GM18909 (cell line): ENCODE measurements at regions not wholly inside any gene's neighbourhood (a gene's known extent, or its start where the extent isn't known, plus 50 kb on each side); places are given as distances from the start of the nearest gene placed in this dataset.

Source experiments
- ATAC-seq: cut with Tn5 transposase; IDR thresholded peaks from one replicate; pipeline ENCODE4 v1.9.1; 2021; ENCODE audit warnings: mild to moderate bottlenecking; ENCODE audit not compliant: unreplicated experiment, poor library complexity

DNA sequence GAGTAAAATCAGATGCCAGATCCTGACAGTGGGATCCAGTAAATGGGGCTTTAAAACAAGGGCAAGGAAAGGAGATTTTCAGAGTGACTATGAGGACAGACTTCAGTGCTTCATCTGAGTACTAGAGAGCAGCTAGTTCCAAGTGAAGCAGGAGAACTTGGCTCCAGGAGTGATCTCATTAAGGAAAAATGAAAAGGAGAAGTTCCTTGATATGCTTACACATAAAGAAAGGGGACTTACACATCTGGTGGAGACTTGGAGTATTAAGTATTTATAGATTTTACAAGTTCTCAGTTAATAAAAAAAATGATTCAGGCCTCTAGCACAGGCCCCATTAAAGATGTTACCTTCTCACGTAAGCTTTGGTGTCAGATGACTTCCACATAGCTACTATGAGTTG, 105.8 kb downstream of the ICOS start:
- ATAC-seq, result no peak

DNA sequence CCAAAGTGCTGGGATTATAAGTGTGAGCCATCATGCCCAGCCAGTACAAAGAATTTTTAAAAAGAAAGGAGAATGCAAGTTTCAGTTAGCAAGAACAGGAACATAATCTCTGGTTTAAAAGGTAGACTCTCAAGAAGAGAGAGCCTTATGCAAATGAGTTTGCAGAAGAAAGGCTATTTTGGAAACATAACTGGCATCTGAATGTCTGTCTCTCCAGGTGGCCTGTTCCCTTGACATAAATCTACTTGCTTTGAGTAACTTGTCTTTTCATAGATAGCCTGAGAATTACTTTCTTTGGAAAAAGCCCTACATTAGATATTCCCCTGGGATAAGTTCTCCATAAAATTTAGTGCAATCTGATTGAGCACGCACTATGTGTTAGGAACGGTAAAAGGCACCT, 109.6 kb downstream of the ICOS start:
- peak; percentile 75 for ATAC-seq

DNA sequence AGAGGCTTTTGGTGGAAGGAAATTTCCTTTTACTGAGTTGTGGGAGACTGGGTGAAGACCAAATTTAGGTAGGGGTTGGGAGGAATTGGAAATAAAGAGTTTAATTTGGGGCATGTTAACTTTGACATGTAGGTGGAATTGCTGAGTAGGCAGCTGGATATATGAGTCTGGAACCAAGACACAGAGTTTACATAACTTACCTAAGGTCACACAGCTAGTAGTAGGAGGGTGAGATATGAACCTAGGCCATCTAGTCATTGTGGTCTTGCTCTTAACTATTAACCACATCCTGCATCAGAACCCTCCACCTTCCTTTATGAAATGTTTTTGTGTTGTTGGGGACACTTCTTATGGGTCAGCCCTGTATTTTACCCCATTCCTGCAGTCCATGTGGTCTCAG, 113.1 kb downstream of the ICOS start:
- ATAC-seq, result peak; percentile 91

DNA sequence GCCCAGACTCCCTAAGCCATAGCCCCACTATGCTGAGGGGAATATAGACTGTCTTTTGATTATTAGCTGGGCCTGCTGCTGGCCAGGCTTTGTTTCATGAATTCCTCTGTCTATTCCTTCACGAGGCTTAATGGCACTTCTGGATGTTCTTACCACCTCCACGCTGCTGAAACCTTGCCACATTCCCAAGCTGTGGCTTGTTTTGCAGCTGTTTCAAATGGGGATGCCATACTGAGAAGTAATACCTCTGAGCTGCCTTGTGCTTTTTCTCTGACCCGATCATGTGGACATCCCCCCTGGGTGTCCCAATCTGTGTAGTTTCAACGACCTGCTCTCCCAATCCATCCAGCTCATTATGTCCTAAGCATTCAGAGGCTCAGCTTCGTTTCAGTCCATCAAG, 114.1 kb downstream of the ICOS start:
- no peak for ATAC-seq

DNA sequence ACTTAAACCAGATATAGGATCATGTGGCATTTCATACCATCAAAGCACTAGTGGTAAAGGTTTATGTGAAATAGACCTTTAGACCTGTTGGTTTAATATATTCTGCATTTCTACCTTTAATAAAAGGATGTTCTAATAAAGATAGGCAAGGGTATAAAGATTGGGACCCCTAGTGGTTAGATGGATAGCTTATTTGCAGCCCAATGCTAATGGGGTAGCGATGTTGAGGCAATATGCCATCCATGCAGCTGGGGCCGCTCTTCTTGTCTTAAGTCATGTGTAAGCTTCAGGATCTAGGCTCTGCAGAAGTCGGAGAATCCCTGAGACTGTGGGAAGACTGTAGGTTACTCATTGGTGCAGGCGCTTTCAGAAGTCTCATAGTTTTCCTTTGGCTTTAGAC, 114.9 kb downstream of the ICOS start:
- ATAC-seq, result no peak

DNA sequence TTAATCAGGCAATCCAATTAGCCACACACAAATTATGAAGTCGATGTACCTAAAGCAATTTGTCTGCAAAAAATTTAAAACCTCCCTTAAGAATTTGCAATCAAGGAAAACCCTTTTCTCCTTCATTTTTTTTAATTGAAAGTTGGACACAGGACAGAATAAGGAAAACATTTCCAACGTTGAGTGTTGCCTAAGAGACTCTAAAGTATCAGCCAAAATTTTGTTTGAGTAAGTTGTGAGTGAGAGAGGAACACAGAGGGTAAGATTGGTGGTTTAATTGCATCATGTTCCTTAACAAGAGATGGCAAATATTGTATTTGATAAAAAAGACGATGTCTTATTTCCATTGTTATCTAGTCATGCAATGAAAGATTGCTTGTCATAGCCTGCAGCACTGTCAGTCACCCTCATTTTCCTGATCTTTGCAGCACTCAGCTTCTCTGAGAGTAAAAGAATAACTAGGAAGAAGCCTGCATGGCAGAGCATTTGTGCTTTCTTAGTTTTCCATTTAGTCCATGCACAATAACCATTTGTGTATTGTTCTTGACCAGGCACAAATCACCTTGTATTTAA, 115.5 kb downstream of the ICOS start:
- ATAC-seq, result no peak

DNA sequence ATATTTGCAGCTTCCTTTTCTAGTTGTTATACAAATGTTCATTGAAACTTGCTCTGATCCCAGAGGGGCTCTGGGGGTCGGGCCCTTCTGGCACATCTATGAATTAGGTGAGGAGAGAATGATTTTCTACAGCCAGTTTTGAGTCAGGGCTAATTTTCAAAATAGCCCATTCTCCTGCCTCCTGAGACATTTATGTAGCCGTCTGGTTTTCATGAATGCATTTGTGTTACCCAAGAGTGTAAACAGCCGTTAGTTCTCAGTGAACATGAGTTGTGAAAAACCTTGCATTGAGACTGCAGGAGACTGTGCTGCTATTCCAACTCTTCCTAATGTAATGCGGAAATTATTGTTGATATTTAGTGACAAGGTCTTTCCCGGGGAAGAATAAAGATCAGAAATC, 122.5 kb downstream of the ICOS start:
- ATAC-seq, result no peak

DNA sequence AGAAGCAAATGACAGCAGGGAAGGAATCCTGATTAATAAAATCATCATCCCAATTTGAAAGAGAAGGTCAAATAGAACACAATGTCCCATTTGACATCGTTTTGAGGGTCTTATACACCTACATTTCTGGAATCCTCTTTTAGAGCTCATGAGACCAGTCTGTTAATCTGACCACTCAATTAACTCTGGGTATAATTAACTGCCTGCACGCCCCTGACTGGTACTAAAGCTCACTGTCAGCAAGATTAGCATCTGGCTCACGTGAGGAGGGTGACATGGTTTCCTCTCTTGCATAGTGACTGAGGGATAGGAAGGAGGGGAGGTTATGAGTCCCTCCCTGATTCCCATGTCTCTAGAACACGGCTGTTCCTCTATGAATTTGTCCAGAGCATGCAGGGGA, 124.3 kb downstream of the ICOS start:
- no peak for ATAC-seq

DNA sequence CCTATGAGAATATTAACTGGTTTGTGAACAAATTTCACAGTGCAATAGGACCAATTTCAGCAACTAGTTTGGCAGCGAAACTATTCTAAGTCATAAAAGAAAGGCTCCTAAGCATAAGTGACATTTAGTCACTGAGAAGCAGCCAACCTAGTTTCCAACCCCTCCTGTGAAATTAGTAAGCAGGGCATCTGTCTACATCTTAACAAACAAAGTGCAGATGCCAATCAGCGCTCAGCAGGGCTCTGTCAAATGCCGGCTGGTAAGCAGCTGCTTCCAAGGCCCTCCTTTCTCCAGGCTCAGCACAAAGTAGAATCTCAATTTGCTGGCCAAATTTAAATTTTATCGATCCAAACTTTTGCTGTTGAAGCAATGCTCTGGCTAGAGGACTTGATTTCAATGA, 124.7 kb downstream of the ICOS start:
- ATAC-seq, result no peak

DNA sequence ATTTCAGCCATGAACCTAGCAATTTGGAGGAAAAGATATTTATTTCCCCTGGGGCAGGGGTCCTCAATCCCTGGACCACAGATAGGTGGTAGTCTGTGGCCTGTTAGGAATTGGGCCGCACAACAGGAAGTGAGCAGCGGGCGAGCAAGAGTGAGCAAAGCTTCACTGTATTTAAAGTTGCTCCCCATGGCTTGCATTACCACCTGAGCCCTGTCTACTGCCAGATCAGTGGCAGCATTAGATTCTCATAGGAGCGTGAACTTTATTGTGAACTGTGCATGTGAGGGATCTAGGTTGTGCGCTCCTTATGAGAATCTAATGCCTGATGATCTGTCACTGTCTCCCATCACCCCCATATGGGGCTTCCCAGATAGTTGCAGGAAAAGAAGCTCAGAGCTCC, 127.6 kb downstream of the ICOS start:
- no peak for ATAC-seq

DNA sequence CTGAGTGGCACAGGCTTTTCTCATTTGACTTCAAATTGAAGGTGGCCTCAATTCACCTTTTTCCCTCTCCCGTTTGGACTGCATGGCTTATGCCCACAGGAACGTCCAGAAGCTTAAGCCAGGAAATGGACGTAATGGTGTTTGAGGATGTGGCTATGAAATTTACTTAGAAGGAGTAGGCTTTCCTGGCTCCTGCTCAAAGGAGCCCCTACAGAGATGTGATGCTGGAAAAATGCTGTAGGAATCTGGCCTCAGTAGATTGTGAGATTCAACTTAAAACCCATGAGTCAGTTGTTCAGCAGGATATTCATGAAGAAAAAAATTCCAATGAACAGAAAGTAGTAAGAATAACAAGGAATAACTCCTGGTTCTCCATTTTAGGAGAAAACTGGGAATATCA, 129.0 kb downstream of the ICOS start:
- ATAC-seq, result no peak

DNA sequence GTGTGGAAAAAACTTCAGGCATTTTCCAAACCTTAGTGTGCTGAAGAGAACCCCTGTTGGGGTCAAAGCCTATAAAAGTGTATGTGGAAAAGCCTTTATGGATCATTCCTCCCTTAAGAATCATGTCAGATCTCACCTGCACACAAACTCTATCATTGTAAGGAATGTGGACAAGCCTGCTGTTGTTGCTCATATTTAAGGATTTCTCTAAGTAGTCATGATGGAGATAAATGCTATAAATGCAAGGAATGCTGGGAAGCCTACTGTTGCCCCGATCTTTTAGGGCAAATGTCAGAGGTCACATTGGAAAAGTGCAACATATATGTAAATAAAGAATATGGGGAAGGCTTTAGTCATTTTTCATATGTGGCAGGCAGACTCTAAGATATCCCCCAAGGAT, 129.5 kb downstream of the ICOS start:
- ATAC-seq, result no peak

DNA sequence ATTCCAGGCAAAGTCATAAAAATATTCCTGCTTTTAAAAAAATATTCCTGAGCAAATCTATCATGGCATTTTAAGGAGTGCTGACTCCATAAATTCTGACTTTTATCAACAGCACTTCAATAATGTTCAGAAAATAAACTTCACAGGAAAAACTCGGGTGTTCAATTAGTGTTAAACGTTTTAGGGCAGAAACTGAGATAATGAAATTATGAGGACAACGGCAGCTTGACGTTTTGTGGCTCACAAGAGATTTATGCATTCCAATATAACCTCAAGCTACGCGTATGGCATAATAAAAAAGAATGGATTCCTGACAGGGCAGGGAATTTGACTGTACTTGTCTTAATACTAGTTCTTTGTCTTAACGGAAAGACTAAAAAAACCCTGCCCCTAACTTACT, 133.2 kb downstream of the ICOS start:
- no peak for ATAC-seq

DNA sequence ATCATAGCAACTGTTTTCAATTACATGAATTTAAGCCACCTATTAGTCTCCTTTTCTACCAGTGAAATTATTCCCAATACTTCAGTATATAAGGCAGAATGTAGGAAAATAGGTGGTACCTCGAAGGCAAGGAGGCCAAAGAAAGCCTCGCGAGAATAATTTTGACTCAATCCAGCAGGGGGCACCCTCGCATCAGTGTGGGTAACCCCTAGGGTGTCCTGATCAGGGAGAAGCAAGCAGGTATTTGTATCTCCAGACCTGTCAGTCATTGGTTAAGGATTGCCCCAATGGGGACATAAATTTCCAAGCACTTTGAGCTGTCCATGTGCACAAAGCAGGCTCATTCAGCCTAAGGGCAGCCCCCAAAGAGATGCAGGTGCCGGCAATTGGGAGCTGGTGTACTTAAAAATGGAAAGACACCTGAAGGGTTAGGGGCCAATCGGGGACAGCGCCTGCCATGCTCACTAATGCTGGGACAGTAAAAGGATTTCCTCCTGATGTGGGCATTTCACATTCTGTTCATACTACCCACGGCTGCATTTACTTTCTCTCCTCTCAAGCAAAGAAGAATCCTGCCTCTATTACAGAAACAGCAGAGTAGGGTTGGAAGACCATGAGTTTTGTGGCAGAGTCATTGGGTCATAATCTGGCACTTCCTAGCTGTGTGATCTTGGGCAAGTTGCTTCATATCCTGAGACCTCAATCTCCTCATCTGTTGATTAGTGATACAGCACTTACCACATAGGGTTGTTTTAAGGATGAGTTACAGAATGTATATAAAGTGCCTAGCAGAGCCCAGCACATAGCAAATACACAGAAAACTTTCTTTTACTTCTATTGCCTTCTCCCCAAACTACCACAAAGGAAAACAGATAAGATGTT, 136.1 kb downstream of the ICOS start:
- no peak for ATAC-seq

DNA sequence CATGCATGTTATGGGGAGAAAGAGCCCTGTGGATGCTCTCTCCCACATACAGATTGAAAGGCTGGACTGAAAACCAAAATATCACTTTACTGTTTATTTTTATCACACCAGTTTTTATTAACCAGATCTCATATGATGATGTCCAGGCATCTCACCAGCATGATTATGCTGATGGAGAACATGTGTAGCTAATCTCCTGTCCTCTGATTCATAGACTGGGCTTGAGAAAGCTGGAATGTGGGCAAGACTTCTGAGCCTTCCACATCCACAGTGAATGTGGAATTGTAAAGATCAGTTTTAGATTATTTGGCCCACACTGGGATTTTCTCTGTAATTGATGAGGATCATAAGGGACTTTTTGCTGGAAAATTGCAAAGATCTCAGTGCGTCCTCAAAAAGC, 137.9 kb downstream of the ICOS start:
- no peak for ATAC-seq

DNA sequence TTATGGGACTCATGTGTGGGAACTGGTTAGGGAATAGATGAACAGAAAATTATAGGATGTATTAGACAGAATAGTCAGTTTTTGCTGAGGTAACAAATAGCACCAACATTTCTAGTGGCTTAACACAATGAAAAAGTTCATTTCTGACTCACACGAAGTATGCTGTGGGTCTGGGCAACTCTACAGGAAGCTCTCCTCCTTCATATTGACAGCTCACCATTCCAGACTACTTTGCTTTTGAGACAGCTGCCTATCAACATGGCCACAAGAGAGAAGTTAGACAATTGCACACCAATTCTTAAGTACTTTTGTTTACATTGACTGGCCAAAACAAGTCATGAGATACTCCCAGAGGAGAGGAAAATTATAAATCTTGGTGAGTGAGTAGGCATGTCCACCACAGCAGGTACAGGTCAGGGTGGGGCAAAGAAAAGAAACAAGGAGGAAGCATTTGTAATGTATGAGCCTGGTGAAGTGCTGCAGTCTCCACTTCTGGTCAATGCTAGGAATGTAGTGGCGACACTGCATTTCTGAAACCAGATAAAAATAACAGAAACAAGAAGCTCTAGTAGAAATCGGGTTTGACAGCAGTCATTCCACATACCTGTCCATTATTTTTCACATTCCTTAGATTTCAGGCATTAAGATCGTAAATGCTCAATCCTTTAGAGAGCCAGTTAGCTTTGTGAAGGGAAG, 141.6 kb downstream of the ICOS start:
- no peak for ATAC-seq

DNA sequence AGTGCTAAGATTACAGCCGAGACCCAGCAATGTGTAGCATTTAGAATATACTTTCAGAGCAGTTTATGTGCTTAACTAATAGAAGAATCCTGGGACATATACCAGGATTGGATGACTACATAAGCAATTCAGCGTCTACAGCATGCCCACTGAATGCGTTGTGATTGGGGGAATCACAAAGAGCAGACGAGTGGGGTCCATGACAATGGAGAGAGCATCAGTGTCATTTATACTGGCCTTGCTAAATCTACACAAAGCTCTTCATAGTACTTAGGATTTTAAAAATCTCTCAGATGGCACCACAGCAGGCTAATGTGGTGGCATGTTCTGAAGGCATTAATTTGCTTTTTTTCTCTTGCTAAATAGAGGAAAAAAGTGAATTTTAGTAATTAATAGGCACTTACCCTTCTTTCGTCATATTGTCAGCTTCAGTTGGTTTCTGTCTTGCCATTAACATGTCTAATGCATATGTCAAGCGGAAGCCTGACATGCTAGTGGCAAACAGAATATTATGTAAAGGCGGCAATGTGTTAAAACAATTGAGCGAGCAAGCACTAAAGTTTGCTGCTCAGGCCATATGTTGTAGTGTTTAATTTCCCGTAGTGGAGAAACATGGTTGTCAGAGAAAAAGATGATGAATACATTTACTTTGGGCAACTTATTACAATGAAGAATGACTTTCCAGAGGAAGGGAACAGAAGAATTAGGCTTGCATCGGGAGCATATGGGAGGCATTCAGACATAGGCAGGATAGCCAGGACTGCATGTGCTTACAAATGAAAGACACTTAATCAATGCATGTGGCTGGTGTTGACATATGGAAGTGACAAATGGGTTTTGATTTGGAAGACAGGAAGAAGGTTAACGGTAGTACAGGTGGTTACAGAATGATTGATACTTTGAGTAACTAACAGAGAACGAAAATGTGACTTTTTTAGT, 145.2 kb downstream of the ICOS start:
- ATAC-seq, result no peak

DNA sequence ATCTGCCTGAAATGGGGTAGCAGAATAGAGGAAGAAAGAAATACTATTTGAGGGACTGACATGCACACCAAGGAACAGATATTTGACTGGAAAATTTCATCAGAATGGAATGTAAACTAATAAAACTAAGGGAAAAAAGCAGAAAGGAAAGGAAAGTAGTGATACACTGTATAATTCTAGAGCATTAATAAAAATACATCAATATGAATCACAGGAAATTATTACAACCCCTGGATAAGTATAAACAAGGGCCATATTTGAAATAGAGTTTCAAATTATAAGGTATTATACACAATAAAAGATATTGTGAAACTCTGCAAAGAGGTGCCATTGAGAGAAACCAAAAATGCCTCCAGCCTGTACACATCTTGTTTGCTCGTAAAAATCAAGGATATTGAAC, 149.6 kb downstream of the ICOS start:
- no peak for ATAC-seq

DNA sequence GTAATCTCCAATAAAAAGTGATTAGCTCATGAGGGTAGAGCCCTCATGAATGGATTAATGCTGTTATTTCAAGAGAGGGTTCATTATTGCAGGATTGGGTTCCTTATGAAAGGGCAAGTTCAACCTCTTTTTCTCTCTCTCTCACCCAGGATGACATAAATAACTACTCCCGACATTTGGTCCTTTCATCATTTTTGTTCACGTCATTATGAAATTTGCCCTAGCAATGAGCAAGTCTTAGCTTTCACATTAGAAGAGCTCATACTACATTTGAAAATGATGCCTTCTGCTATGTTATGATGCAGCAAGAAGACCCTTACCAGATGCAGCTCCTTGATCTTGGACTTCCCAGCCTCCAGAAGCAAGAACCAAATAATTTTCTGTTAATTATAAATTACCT, 152.5 kb downstream of the ICOS start:
- no peak for ATAC-seq

DNA sequence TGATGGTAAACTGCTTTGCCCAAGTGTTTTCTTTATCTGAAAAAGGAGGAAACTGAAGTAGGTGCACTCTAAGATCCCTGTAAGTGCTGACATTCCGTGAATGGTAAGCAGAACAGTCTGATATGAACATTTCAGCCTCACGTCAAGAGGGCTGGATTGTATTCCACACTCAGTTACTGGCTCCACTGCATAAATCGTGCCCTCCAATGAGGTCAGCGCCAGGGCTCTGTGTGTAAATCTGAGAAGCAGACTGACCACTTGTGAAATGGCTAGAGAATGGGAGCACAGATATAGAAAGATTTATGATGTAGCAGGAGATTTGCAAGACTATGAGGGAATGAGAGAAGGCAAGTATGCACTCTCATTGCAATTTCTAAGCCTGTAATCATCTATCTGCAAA, 153.0 kb downstream of the ICOS start:
- no peak for ATAC-seq

DNA sequence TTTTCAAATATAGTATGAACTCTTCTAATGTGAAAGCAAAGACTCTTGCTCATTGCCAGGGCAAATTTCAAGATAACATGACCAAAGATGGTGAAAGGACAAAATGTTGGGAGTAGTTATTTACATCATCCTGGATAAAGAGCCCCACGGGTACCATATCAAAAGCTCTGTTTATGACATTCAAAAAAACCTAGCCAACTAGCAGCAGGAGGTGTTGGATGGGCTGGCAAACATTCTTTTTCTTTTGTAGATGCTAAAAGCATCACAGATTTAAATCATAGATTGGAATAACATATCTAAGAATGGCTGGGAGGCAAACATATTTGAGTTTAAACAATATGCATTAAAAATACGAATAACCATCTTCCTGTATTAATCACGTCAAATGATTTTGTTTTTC, 153.5 kb downstream of the ICOS start:
- ATAC-seq, result no peak
